Breast epithelium (tissue), 3 donors: ENCODE measurements at regions not wholly inside any gene's neighbourhood (a gene's known extent, or its start where the extent isn't known, plus 50 kb on each side); places are given as distances from the start of the nearest gene placed in this dataset.

Experiments
- POLR2A ChIP-seq: fragments of 450-650 bp; IDR thresholded peaks from one replicate; pipeline ENCODE4 v1.6.1; 2016; ENCODE audit warnings: antibody characterized with exemption, mild to moderate bottlenecking, moderate library complexity
- POLR2AphosphoS5 ChIP-seq, 3 donors: sonication (generic); formaldehyde crosslinking; IDR thresholded peaks; one replicate each; pipeline ENCODE4 v1.6.1; 2017; ENCODE audit warnings: antibody characterized with exemption in 3 of 3
- TF ChIP-seq, protein P1 (sequence below), 3 donors: fragments of 450-650 bp; IDR thresholded peaks; one replicate each; pipeline ENCODE4 v1.5.1; 2016 to 2017; ENCODE audit warnings: antibody characterized with exemption in 3 of 3, mild to moderate bottlenecking in 3 of 3, moderate library complexity in 3 of 3

- TF ChIP-seq POLR2A = no peak
- TF ChIP-seq, protein P1, sequence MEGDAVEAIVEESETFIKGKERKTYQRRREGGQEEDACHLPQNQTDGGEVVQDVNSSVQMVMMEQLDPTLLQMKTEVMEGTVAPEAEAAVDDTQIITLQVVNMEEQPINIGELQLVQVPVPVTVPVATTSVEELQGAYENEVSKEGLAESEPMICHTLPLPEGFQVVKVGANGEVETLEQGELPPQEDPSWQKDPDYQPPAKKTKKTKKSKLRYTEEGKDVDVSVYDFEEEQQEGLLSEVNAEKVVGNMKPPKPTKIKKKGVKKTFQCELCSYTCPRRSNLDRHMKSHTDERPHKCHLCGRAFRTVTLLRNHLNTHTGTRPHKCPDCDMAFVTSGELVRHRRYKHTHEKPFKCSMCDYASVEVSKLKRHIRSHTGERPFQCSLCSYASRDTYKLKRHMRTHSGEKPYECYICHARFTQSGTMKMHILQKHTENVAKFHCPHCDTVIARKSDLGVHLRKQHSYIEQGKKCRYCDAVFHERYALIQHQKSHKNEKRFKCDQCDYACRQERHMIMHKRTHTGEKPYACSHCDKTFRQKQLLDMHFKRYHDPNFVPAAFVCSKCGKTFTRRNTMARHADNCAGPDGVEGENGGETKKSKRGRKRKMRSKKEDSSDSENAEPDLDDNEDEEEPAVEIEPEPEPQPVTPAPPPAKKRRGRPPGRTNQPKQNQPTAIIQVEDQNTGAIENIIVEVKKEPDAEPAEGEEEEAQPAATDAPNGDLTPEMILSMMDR (IDR thresholded peaks at IDR 0.05) = no peak
- TF ChIP-seq POLR2AphosphoS5 (IDR thresholded peaks at IDR 0.05) = no peak
Measured at GRCh38 chr2:8391126-8391525, 290.7 kb upstream of the ID2 start.
